Fibroblast of lung (primary cell): ENCODE measurements at regions not wholly inside any gene's neighbourhood (a gene's known extent, or its start where the extent isn't known, plus 50 kb on each side); places are given as distances from the start of the nearest gene placed in this dataset.

Source experiments
- DNase-seq, 2 donors: peaks; one replicate each; pipeline versions ENCODE4 v3.0.0 to v3.0.0-alpha.2; 2010; ENCODE audit warnings: low read depth in 2 of 2
- H2AFZ ChIP-seq: 2 replicates; pipeline ENCODE4 v1.5.1; 2012; ENCODE audit warnings: low read length, control low read depth, inconsistent platforms
- H3K27ac ChIP-seq: 2 replicates; pipeline ENCODE4 v1.5.1; 2011; ENCODE audit warnings: low read length, control low read depth; ENCODE audit not compliant: insufficient read depth
- H3K27me3 ChIP-seq: 2 replicates; pipeline ENCODE4 v1.5.1; 2011; ENCODE audit warnings: mild to moderate bottlenecking, low read length; ENCODE audit not compliant: control insufficient read depth, insufficient read depth
- H3K36me3 ChIP-seq: 2 replicates; pipeline ENCODE4 v1.5.1; 2011; ENCODE audit warnings: low read length; ENCODE audit not compliant: control insufficient read depth, insufficient read depth
- H3K4me1 ChIP-seq: 2 replicates; pipeline ENCODE4 v1.5.1; 2011; ENCODE audit warnings: low read length; ENCODE audit not compliant: control insufficient read depth, insufficient read depth; ENCODE audit errors: extremely low read depth
- H3K4me2 ChIP-seq: 2 replicates; pipeline ENCODE4 v1.5.1; 2011; ENCODE audit warnings: low read length, control low read depth; ENCODE audit not compliant: insufficient read depth; ENCODE audit errors: extremely low read depth
- H3K4me3 ChIP-seq, 4 experiments: fragments of 200-600 bp in 1 of 4; sonication (generic) in 1 of 4; replicated peaks in 1 of 4; 2 replicates each; pipeline ENCODE4 v1.5.1; 2011 to 2016; ENCODE audit warnings: low read length in 4 of 4, low read depth in 3 of 4, mild to moderate bottlenecking in 3 of 4, control low read depth in 2 of 4, inconsistent platforms in 1 of 4, mixed read lengths in 1 of 4; ENCODE audit not compliant: insufficient read depth in 1 of 4; ENCODE audit errors: control extremely low read depth in 1 of 4
- H3K79me2 ChIP-seq: 2 replicates; pipeline ENCODE4 v1.5.1; 2012; ENCODE audit warnings: mild to moderate bottlenecking, low read length, inconsistent platforms; ENCODE audit not compliant: control insufficient read depth, insufficient read depth
- H3K9ac ChIP-seq: 2 replicates; pipeline ENCODE4 v1.5.1; 2011; ENCODE audit warnings: mild to moderate bottlenecking, low read length, control low read depth; ENCODE audit not compliant: insufficient read depth
- H3K9me3 ChIP-seq: 2 replicates; pipeline ENCODE4 v1.5.1; 2012; ENCODE audit warnings: low read depth, low read length; ENCODE audit not compliant: control insufficient read depth, insufficient read depth
- H4K20me1 ChIP-seq: 2 replicates; pipeline ENCODE4 v1.5.1; 2011; ENCODE audit warnings: low read length; ENCODE audit not compliant: control insufficient read depth, insufficient read depth; ENCODE audit errors: extremely low read depth
- EZH2 ChIP-seq: IDR thresholded peaks from 2 replicates; pipeline ENCODE4 v1.5.1; 2012; ENCODE audit warnings: low read length, control low read depth, mild to moderate bottlenecking; ENCODE audit errors: missing control alignments
- TF ChIP-seq, protein P1 (sequence below), 2 donors: IDR thresholded peaks in 1 of 2; conservative IDR thresholded peaks in 1 of 2; 1 replicate in 1 of 2; 2 replicates in 1 of 2; pipeline ENCODE4 v1.5.1; 2011 to 2012; ENCODE audit warnings: low read length in 2 of 2, control low read depth in 1 of 2, inconsistent platforms in 1 of 2, low read depth in 1 of 2, mild to moderate bottlenecking in 1 of 2

DNA sequence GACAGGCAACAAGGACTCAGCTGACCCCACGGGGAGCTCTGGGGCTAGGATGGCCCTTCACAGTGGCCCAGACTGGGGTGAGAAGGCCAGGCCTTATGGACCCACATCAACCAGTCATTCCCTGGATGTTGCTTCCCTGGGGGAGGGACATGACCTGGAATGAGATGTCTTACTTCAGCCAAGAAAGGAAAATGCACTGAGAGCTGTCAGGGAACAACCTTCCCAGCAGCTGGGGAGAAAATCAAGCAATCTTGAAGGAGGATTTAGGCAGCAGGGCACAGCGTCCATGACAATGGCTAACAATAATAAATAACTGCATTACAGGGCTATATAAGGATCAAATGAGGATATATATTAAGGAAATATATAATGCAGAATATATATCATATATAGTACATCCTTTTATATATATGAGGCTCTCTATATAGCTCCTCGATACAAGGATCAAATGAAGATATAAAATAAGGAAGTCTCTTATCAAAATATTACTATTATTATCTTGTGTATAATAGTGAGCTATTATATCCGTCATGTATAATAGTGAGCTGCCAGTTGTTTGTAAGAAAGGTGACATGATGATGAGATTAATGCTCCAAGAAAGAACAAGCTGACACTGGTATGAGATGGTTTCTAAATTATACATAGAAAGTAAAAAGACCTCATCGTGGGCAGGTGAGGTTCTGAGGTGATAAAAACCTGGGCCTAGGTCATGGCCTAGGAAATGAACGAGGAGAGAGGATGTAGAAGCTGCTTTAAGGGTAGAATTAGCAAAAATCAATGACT lies 117.8 kb upstream of the LIPC start:
- no peaks in the 10 kb centered on the region for H3K4me1 ChIP-seq
- H3K9ac ChIP-seq = no peak overlapping the region
- no peaks in the 10 kb centered on the region for H3K27me3 ChIP-seq
- H3K9me3 ChIP-seq = no peaks in the 10 kb centered on the region
- TF ChIP-seq EZH2 = no peak
- TF ChIP-seq, protein P1, sequence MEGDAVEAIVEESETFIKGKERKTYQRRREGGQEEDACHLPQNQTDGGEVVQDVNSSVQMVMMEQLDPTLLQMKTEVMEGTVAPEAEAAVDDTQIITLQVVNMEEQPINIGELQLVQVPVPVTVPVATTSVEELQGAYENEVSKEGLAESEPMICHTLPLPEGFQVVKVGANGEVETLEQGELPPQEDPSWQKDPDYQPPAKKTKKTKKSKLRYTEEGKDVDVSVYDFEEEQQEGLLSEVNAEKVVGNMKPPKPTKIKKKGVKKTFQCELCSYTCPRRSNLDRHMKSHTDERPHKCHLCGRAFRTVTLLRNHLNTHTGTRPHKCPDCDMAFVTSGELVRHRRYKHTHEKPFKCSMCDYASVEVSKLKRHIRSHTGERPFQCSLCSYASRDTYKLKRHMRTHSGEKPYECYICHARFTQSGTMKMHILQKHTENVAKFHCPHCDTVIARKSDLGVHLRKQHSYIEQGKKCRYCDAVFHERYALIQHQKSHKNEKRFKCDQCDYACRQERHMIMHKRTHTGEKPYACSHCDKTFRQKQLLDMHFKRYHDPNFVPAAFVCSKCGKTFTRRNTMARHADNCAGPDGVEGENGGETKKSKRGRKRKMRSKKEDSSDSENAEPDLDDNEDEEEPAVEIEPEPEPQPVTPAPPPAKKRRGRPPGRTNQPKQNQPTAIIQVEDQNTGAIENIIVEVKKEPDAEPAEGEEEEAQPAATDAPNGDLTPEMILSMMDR (conservative IDR thresholded peaks at IDR 0.05 in 1 of 2, IDR thresholded peaks at IDR 0.05 in 1 of 2; ENCODE audit: low read depth in 1 of 2, low read length in 2 of 2) = no peak
- no peak overlapping the region for H2AFZ ChIP-seq
- no peaks in the 10 kb centered on the region for H3K79me2 ChIP-seq
- H3K27ac ChIP-seq = no peak overlapping the region
- no peak overlapping the region for H3K4me2 ChIP-seq
- H3K4me3 ChIP-seq = no peak overlapping the region
- DNase-seq = no peak
- H3K36me3 ChIP-seq = no peaks in the 10 kb centered on the region
- H4K20me1 ChIP-seq = no peaks in the 10 kb centered on the region

DNA sequence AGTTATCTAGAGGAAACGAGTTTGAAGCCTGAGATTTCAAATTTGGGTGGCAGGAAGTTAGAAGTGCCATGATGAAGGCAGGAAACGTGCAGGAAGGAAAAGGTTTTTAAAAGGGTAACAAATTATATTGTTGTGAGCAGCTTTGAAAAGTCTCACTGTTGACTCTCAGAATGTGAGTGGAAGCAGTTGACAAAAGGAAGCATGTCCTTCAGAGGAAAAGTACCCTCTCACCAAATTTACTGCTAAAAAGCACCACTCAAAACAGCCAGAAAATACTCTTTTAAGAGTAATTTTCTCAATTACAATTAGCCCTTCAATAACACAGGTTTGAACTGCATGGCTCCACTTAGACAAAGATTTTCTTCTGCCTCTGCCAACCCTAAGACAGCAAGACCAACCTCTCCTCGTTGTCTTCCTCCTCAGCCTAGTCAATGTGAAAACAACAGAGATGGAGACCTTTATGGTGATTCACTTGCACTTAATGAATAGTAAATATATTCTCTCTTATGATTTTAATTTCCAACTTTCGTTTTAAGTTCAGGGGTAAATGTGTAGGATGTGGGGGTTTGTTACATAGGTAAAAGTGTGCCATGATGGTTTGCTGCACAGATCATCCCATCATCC lies 117.1 kb upstream of the LIPC start:
- Histone ChIP-seq H3K4me2 (no peak overlapping the region), H3K9me3 (no peaks in the 10 kb centered on the region), H3K36me3 (no peaks in the 10 kb centered on the region), H3K4me3 (no peak overlapping the region), H3K79me2 (no peaks in the 10 kb centered on the region), H3K27ac (no peak overlapping the region), H3K9ac (no peak overlapping the region), H3K27me3 (no peaks in the 10 kb centered on the region), H4K20me1 (no peaks in the 10 kb centered on the region), H2AFZ (no peak overlapping the region), H3K4me1 (no peaks in the 10 kb centered on the region)
- no peak for DNase-seq
- TF ChIP-seq EZH2 = no peak
- TF ChIP-seq, protein P1 (conservative IDR thresholded peaks at IDR 0.05 in 1 of 2, IDR thresholded peaks at IDR 0.05 in 1 of 2; ENCODE audit: low read depth in 1 of 2, low read length in 2 of 2) = no peak

DNA sequence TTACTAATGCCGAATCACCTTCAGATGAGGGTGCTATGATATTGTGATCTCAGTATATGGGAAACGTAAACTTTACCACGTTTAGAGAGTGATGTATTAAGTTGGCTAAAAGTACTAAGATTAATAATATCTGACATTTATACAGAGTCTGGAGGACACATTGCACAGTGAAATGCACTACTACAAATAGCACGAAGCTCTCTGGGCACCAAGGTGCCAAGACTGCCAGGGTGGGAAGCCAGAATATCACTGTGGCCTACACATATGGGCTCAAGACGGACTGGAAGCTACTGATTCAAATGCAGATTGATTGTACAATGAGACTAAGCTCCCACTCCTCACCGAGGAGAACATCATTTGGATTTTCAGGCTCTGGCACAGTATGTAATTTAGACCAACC lies 113.3 kb upstream of the LIPC start:
- Histone ChIP-seq H3K9ac (no peak overlapping the region), H2AFZ (no peak overlapping the region), H3K27me3 (no peaks in the 10 kb centered on the region), H3K4me1 (no peaks in the 10 kb centered on the region), H4K20me1 (no peaks in the 10 kb centered on the region), H3K36me3 (no peaks in the 10 kb centered on the region), H3K4me2 (no peak overlapping the region), H3K27ac (no peak overlapping the region), H3K79me2 (no peaks in the 10 kb centered on the region), H3K4me3 (no peak overlapping the region), H3K9me3 (no peaks in the 10 kb centered on the region)
- TF ChIP-seq EZH2 = no peak
- TF ChIP-seq, protein P1 (conservative IDR thresholded peaks at IDR 0.05 in 1 of 2, IDR thresholded peaks at IDR 0.05 in 1 of 2; ENCODE audit: low read depth in 1 of 2, low read length in 2 of 2) = no peak
- no peak for DNase-seq
